Smooth muscle cell (in vitro differentiated cells): ENCODE measurements at regions not wholly inside any gene's neighbourhood (a gene's known extent, or its start where the extent isn't known, plus 50 kb on each side); places are given as distances from the start of the nearest gene placed in this dataset.

Experiments used
- DNase-seq: peaks from one replicate; lab custom pipeline; 2025; ENCODE audit not compliant: unreplicated experiment; lab: John Stamatoyannopoulos, UW
- H2AFZ ChIP-seq: fragments of 200-600 bp; sonication (generic); 2 replicates; pipeline ENCODE4 v1.6.0; 2016; ENCODE audit warnings: antibody characterized with exemption, low read depth, mild to moderate bottlenecking
- H3F3A ChIP-seq: fragments of 200-600 bp; sonication (generic); 2 replicates; pipeline ENCODE4 v1.6.0; 2017; ENCODE audit warnings: antibody characterized with exemption, low read depth
- H3K27ac ChIP-seq: fragments of 200-600 bp; sonication (generic); 2 replicates; pipeline ENCODE4 v1.5.1; 2016; ENCODE audit warnings: low read depth, mild to moderate bottlenecking
- H3K27me3 ChIP-seq: fragments of 200-600 bp; sonication (generic); 2 replicates; pipeline ENCODE4 v1.6.1; 2016; ENCODE audit warnings: low read depth, mild to moderate bottlenecking
- H3K36me3 ChIP-seq: fragments of 200-600 bp; sonication (generic); 2 replicates; pipeline ENCODE4 v1.5.1; 2016; ENCODE audit warnings: low read depth
- H3K4me1 ChIP-seq: fragments of 200-600 bp; sonication (generic); 2 replicates; pipeline ENCODE4 v1.5.1; 2016; ENCODE audit warnings: low read depth
- H3K4me2 ChIP-seq: fragments of 200-600 bp; sonication (generic); 2 replicates; pipeline ENCODE4 v1.6.0; 2016; ENCODE audit warnings: mild to moderate bottlenecking
- H3K4me3 ChIP-seq: fragments of 200-600 bp; sonication (generic); 2 replicates; pipeline ENCODE4 v1.5.1; 2016; ENCODE audit warnings: mild to moderate bottlenecking
- H3K79me2 ChIP-seq: fragments of 200-600 bp; sonication (generic); 2 replicates; pipeline ENCODE4 v1.6.0; 2016; ENCODE audit warnings: low read depth, mild to moderate bottlenecking
- H3K9ac ChIP-seq: fragments of 200-600 bp; sonication (generic); 2 replicates; pipeline ENCODE4 v1.6.0; 2016; ENCODE audit warnings: low read depth
- H3K9me3 ChIP-seq: fragments of 200-600 bp; sonication (generic); replicated peaks from 2 replicates; pipeline ENCODE4 v1.5.1; 2016; ENCODE audit warnings: low read depth
- H4K20me1 ChIP-seq: fragments of 200-600 bp; sonication (generic); 2 replicates; pipeline ENCODE4 v1.6.0; 2016; ENCODE audit warnings: low read depth
- WGBS: methylation state at CpG from one replicate; pipeline ENCODE4 v1.1.7; 2016; ENCODE audit warnings: low lambda C conversion rate; 5-methylcytosine and 5-hydroxymethylcytosine counted together
- TF ChIP-seq, protein P1 (sequence below): fragments of 200-600 bp; sonication (generic); IDR thresholded peaks from 2 replicates; pipeline ENCODE4 v1.5.1; 2017; ENCODE audit warnings: borderline replicate concordance, mild to moderate bottlenecking, antibody characterized with exemption; ENCODE audit not compliant: insufficient read depth, poor library complexity, severe bottlenecking

DNA sequence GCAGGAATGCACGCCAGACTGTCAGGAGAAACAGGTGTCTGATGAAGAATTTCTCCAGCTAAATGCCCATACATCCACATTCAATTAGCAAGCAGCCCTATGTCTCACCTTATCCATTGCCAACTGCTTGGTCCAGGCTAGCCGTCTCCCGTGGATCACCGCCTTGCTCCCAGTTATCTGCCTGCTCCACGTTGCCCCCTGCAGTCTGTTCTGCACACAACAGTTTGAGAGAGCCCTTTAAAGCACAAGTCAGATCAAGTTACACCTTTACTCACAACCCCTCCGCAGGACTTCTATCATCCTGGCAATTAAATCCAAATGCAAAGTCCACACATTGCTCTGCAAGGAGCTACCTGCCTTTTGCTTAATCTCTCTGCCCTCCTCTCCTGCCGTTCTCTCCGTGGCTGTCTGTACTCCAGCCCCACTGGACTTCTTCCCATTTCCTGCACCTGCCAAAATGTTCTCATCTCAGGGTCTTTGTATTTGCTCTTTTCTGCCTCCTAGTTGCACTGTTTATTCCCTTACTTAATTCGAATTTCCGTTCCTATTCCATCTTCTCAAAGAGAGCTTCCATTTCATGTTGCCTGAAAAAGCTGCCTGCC lies 185.3 kb upstream of the LARGE1 start:
- Histone ChIP-seq H3K4me1 (no peaks in the 10 kb centered on the region), H3K9ac (no peak overlapping the region), H3K9me3 (no peaks in the 10 kb centered on the region), H3K27me3 (no peaks in the 10 kb centered on the region), H3K79me2 (no peaks in the 10 kb centered on the region), H2AFZ (no peak overlapping the region), H3K4me3 (no peak overlapping the region), H3K36me3 (no peaks in the 10 kb centered on the region), H4K20me1 (no peaks in the 10 kb centered on the region), H3K4me2 (no peak overlapping the region), H3F3A (no peaks in the 10 kb centered on the region), H3K27ac (no peak overlapping the region)
- 15% methylated on average over 10 of the region's 10 CpGs for WGBS
- TF ChIP-seq, protein P1, sequence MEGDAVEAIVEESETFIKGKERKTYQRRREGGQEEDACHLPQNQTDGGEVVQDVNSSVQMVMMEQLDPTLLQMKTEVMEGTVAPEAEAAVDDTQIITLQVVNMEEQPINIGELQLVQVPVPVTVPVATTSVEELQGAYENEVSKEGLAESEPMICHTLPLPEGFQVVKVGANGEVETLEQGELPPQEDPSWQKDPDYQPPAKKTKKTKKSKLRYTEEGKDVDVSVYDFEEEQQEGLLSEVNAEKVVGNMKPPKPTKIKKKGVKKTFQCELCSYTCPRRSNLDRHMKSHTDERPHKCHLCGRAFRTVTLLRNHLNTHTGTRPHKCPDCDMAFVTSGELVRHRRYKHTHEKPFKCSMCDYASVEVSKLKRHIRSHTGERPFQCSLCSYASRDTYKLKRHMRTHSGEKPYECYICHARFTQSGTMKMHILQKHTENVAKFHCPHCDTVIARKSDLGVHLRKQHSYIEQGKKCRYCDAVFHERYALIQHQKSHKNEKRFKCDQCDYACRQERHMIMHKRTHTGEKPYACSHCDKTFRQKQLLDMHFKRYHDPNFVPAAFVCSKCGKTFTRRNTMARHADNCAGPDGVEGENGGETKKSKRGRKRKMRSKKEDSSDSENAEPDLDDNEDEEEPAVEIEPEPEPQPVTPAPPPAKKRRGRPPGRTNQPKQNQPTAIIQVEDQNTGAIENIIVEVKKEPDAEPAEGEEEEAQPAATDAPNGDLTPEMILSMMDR = peak; percentile 53
- DNase-seq = no peak

DNA sequence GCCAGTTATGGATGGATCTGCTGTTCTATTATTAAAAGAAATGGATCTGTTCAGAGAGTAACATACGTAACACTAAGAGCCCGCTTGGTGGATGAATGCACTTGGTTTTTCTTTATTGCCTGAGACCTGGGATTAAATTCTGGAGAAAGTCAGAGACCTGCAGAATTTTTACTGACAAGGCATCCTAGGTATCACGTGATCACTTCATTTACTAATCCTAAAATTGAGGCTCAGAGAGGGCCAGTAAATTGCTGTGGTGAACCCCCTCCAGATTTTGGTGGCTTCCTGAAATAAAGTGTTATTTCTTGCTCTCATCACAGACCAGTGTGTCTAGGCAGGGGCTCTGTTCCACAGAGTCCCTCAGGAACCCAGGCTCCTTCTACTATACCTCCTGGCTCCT lies 187.9 kb upstream of the LARGE1 start:
- Histone ChIP-seq H3K79me2 (no peaks in the 10 kb centered on the region), H3K9ac (no peak overlapping the region), H3K4me2 (no peak overlapping the region), H3K27me3 (no peaks in the 10 kb centered on the region), H3K36me3 (no peaks in the 10 kb centered on the region), H4K20me1 (no peaks in the 10 kb centered on the region), H3F3A (no peaks in the 10 kb centered on the region), H3K4me3 (no peak overlapping the region), H3K9me3 (no peaks in the 10 kb centered on the region), H3K4me1 (no peaks in the 10 kb centered on the region), H2AFZ (no peak overlapping the region), H3K27ac (no peak overlapping the region)
- 79% methylated on average over 3 of the region's 3 CpGs for WGBS
- TF ChIP-seq, protein P1 = no peak
- DNase-seq = no peak

DNA sequence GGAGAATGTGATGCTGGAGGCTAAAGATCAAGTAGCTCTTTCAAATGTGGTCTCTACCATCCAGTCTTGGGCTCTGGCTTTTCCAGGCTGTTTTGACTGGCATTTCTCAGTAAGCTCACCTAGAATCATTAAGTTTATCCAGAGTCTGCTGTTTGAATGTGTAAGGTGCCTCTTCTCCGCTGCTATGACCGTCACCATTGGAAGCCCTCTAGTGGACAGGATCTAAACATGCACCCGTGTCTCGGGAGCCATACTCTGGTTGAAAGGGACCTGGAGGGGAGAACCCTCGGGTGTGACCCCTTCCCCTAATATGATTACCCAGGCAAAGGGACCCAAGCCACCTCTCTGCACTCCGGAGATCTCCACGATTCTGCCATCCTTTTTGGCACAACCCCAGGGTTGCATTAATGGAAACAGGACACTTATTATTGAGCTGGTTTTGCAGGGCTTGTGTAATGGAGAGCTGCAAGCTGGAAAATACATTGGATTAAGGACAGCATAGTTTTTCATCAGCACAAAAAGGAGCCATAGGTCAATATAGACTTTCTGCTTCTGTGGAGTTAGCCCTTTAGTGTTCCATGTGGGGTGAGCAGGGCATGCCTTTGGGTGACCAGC lies 191.0 kb upstream of the LARGE1 start:
- Histone ChIP-seq H3K79me2 (no peaks in the 10 kb centered on the region), H3F3A (no peaks in the 10 kb centered on the region), H3K9ac (no peak overlapping the region), H3K27me3 (no peaks in the 10 kb centered on the region), H3K4me3 (no peak overlapping the region), H4K20me1 (no peaks in the 10 kb centered on the region), H2AFZ (no peak overlapping the region), H3K27ac (no peak overlapping the region), H3K36me3 (no peaks in the 10 kb centered on the region), H3K4me1 (no peaks in the 10 kb centered on the region), H3K9me3 (no peaks in the 10 kb centered on the region), H3K4me2 (no peak overlapping the region)
- DNase-seq = no peak
- TF ChIP-seq, protein P1 = peak; percentile 72
- 14% methylated on average over 7 of the region's 7 CpGs for WGBS

DNA sequence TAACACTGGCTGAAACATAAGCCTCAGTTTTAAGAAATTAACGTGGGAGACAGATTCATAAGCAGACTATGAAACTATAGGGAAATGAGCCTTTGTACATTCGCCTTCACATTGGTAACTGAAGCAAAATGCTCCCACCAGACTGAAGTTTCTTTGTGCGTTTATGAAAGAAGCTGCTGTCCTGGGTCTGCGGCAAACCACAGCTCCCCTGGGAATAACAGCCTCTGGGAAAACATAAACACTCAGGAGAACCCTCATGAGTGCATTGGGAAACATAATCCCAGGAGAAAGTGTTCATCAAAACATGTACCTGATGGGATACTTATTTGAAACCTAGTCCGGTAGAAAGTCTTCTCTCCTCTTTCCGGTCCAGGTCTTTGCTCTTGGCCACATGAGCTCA lies 193.1 kb upstream of the LARGE1 start:
- no peak overlapping the region for H3K4me2 ChIP-seq
- 91% methylated on average over 6 of the region's 6 CpGs for WGBS
- no peaks in the 10 kb centered on the region for H4K20me1 ChIP-seq
- H3K27me3 ChIP-seq = no peaks in the 10 kb centered on the region
- H3F3A ChIP-seq = no peaks in the 10 kb centered on the region
- H3K4me3 ChIP-seq = no peak overlapping the region
- no peak overlapping the region for H3K27ac ChIP-seq
- H3K79me2 ChIP-seq = no peaks in the 10 kb centered on the region
- no peaks in the 10 kb centered on the region for H3K36me3 ChIP-seq
- H3K4me1 ChIP-seq = no peaks in the 10 kb centered on the region
- no peak for DNase-seq
- TF ChIP-seq, protein P1 = no peak
- no peaks in the 10 kb centered on the region for H3K9me3 ChIP-seq
- no peak overlapping the region for H3K9ac ChIP-seq
- no peak overlapping the region for H2AFZ ChIP-seq
